ENCODE measurements at regions not wholly inside any gene's neighbourhood (a gene's known extent, or its start where the extent isn't known, plus 50 kb on each side); places are given as distances from the start of the nearest gene placed in this dataset.

- TF ChIP-seq EZH2 (IDR thresholded peaks at IDR 0.05; ENCODE audit: borderline replicate concordance, low read length) (no peak), CTCF (IDR thresholded peaks at IDR 0.05; ENCODE audit: low read length) (no peak)
These were observed 292.2 kb upstream of the MC4R start for GRCh38 chr18:60664736-60665135.

Measured in OCI-LY1 (cell line).